Activated CD8-positive, alpha-beta T cell treated with anti-CD3 and anti-CD28 coated beads for 36 hours (primary cell): ENCODE measurements at regions not wholly inside any gene's neighbourhood (a gene's known extent, or its start where the extent isn't known, plus 50 kb on each side); places are given as distances from the start of the nearest gene placed in this dataset.

ENCODE experiments used
- ATAC-seq: fragments of 200-7000 bp; cut with Tn5 transposase; one replicate; pipeline ENCODE4 v1.10.0; 2021; ENCODE audit warnings: mild to moderate bottlenecking, moderate library complexity
- CTCF ChIA-PET: fragments of 350-600 bp; sonication (Branson Sonifier 250); formaldehyde crosslinking; loops from one replicate; lab custom pipeline; 2021; ENCODE audit warnings: antibody characterized with exemption; lab: Charles Lee
- POLR2A ChIA-PET: fragments of 350-600 bp; sonication (Branson Sonifier 250); formaldehyde crosslinking; loops from one replicate; lab custom pipeline; 2021; ENCODE audit warnings: antibody characterized with exemption; lab: Charles Lee
- DNase-seq: peaks from one replicate; pipeline ENCODE4 v3.0.0-alpha.2; 2020
- H3K27ac Mint-ChIP-seq: one replicate; pipeline ENCODE4 v1.8.0; 2021; ENCODE audit warnings: mild to moderate bottlenecking, mixed read lengths
- H3K27me3 Mint-ChIP-seq: one replicate; pipeline ENCODE4 v1.8.0; 2021; ENCODE audit warnings: mixed read lengths
- H3K36me3 Mint-ChIP-seq: one replicate; pipeline ENCODE4 v1.8.0; 2021; ENCODE audit warnings: low read depth, mixed read lengths
- H3K4me1 Mint-ChIP-seq: one replicate; pipeline ENCODE4 v1.8.0; 2021; ENCODE audit warnings: low read depth, mixed read lengths
- H3K4me3 Mint-ChIP-seq: one replicate; pipeline ENCODE4 v1.8.0; 2021; ENCODE audit warnings: mild to moderate bottlenecking, moderate library complexity, mixed read lengths
- H3K9me3 Mint-ChIP-seq: one replicate; pipeline ENCODE4 v1.8.0; 2021; ENCODE audit warnings: mixed read lengths
- CTCF ChIP-seq: fragments of 200-600 bp; IDR thresholded peaks from one replicate; pipeline ENCODE4 v1.8.0; 2022; ENCODE audit warnings: antibody characterized with exemption, mild to moderate bottlenecking
- intact Hi-C: fragments of 100-400 bp; cut with micrococcal nuclease; formaldehyde crosslinking; loops from one replicate; pipeline ENCODE4 v1.10.0; 2022

- peaks cover 14% of the 10 kb centered on the region for H3K27me3 Mint-ChIP-seq
- no peak for ATAC-seq
- no peak for DNase-seq
- no peak overlapping the region for H3K27ac Mint-ChIP-seq
- TF ChIP-seq CTCF = no peak
- H3K4me3 Mint-ChIP-seq = no peak overlapping the region
- POLR2A ChIA-PET = no interaction called here
- peaks cover 3% of the 10 kb centered on the region for H3K9me3 Mint-ChIP-seq
- CTCF ChIA-PET = no interaction called here
- no peaks in the 10 kb centered on the region for H3K4me1 Mint-ChIP-seq
- intact Hi-C loops = no loop called here
- no peaks in the 10 kb centered on the region for H3K36me3 Mint-ChIP-seq
Measured at GRCh38 chr9:96088510-96088909, 213.0 kb downstream of the ERCC6L2 start.

GRCh38 chr9:96087669-96088299, 212.3 kb downstream of the ERCC6L2 start:
- Mint-ChIP-seq H3K4me3 (no peak overlapping the region), H3K27ac (no peak overlapping the region), H3K27me3 (peaks cover 14% of the 10 kb centered on the region), H3K36me3 (no peaks in the 10 kb centered on the region), H3K4me1 (no peaks in the 10 kb centered on the region), H3K9me3 (peaks cover 3% of the 10 kb centered on the region)
- intact Hi-C loops = no loop called here
- POLR2A ChIA-PET = no interaction called here
- CTCF ChIA-PET = no interaction called here
- no peak for ATAC-seq
- TF ChIP-seq CTCF = no peak
- no peak for DNase-seq

GRCh38 chr9:96086936-96087571, 211.6 kb downstream of the ERCC6L2 start:
- DNase-seq (no peak), ATAC-seq (no peak)
- H3K27me3 Mint-ChIP-seq = peaks cover 14% of the 10 kb centered on the region
- TF ChIP-seq CTCF = no peak
- H3K36me3 Mint-ChIP-seq = no peaks in the 10 kb centered on the region
- ChIA-PET CTCF (no interaction called here), POLR2A (no interaction called here)
- no peaks in the 10 kb centered on the region for H3K4me1 Mint-ChIP-seq
- H3K27ac Mint-ChIP-seq = no peak overlapping the region
- H3K9me3 Mint-ChIP-seq = peaks cover 3% of the 10 kb centered on the region
- no peak overlapping the region for H3K4me3 Mint-ChIP-seq
- intact Hi-C loops = no loop called here

- H3K9me3 Mint-ChIP-seq = peaks cover 2% of the 10 kb centered on the region
- CTCF ChIA-PET = no interaction called here
- POLR2A ChIA-PET = no interaction called here
- DNase-seq = no peak
- no peak overlapping the region for H3K27ac Mint-ChIP-seq
- no peak overlapping the region for H3K4me3 Mint-ChIP-seq
- no peak for TF ChIP-seq CTCF
- H3K36me3 Mint-ChIP-seq = no peaks in the 10 kb centered on the region
- H3K27me3 Mint-ChIP-seq = peaks cover 14% of the 10 kb centered on the region
- no peaks in the 10 kb centered on the region for H3K4me1 Mint-ChIP-seq
- no peak for ATAC-seq
- intact Hi-C loops = no loop called here
Measured at GRCh38 chr9:96085491-96086143, 210.1 kb downstream of the ERCC6L2 start.

GRCh38 chr9:96084331-96084734, 208.8 kb downstream of the ERCC6L2 start:
- Mint-ChIP-seq H3K36me3 (no peaks in the 10 kb centered on the region), H3K27ac (no peak overlapping the region), H3K4me3 (no peak overlapping the region), H3K27me3 (peaks cover 11% of the 10 kb centered on the region), H3K9me3 (no peaks in the 10 kb centered on the region), H3K4me1 (no peaks in the 10 kb centered on the region)
- intact Hi-C loops = no loop called here
- ATAC-seq = no peak
- ChIA-PET CTCF (interaction anchor here (0.9 to 2.0 kb wide), 2 partner anchors 9 to 22 kb away, joined by 3 to 4 read pairs; no protein-coding TSS in a partner anchor), POLR2A (no interaction called here)
- DNase-seq = no peak
- TF ChIP-seq CTCF = no peak
